Mesothelial cell of epicardium (in vitro differentiated cells): ENCODE measurements at regions not wholly inside any gene's neighbourhood (a gene's known extent, or its start where the extent isn't known, plus 50 kb on each side); places are given as distances from the start of the nearest gene placed in this dataset.

ENCODE experiments used
- DNase-seq, 2 experiments: peaks; one replicate each; pipeline ENCODE4 v3.0.0; 2021; ENCODE audit warnings: low spot score in 2 of 2; ENCODE audit not compliant: unreplicated experiment in 2 of 2
- H3K27ac Mint-ChIP-seq: 2 replicates; pipeline ENCODE4 v1.8.0; 2021; ENCODE audit warnings: mixed read lengths
- H3K27me3 Mint-ChIP-seq: 2 replicates; pipeline ENCODE4 v1.8.0; 2021; ENCODE audit warnings: low read depth, mixed read lengths
- H3K36me3 Mint-ChIP-seq: 2 replicates; pipeline ENCODE4 v1.8.0; 2021; ENCODE audit warnings: mixed read lengths
- H3K4me1 Mint-ChIP-seq: 2 replicates; pipeline ENCODE4 v1.8.0; 2021; ENCODE audit warnings: mixed read lengths
- H3K4me3 Mint-ChIP-seq: 2 replicates; pipeline ENCODE4 v1.8.0; 2021; ENCODE audit warnings: mild to moderate bottlenecking, moderate library complexity, mixed read lengths
- H3K9me3 Mint-ChIP-seq: 2 replicates; pipeline ENCODE4 v1.8.0; 2021; ENCODE audit warnings: mixed read lengths
- CTCF ChIP-seq: fragments of 200-600 bp; sonication (generic); IDR thresholded peaks from one replicate; pipeline ENCODE4 v1.5.0; 2021; ENCODE audit warnings: antibody characterized with exemption; ENCODE audit not compliant: unreplicated experiment

- Mint-ChIP-seq H3K36me3 (no peaks in the 10 kb centered on the region), H3K4me3 (no peak overlapping the region), H3K4me1 (peaks cover 44% of the 10 kb centered on the region), H3K27me3 (peaks cover 20% of the 10 kb centered on the region), H3K9me3 (no peaks in the 10 kb centered on the region), H3K27ac (peak overlapping the region; percentile 77)
- no peak for TF ChIP-seq CTCF
- DNase-seq: no peak
These were observed 72.9 kb upstream of the SHB start for GRCh38 chr9:38141746-38142591.

GRCh38 chr9:38138276-38138675 lies 69.2 kb upstream of the SHB start:
- Mint-ChIP-seq H3K36me3 (no peaks in the 10 kb centered on the region), H3K4me1 (peaks cover 33% of the 10 kb centered on the region), H3K27ac (no peak overlapping the region), H3K27me3 (peaks cover 20% of the 10 kb centered on the region), H3K4me3 (no peak overlapping the region), H3K9me3 (no peaks in the 10 kb centered on the region)
- TF ChIP-seq CTCF: no peak
- no peak for DNase-seq

GRCh38 chr9:38137342-38137741 lies 68.3 kb upstream of the SHB start:
- Mint-ChIP-seq H3K27me3 (peaks cover 20% of the 10 kb centered on the region), H3K9me3 (no peaks in the 10 kb centered on the region), H3K4me3 (no peak overlapping the region), H3K36me3 (no peaks in the 10 kb centered on the region), H3K27ac (no peak overlapping the region), H3K4me1 (peaks cover 27% of the 10 kb centered on the region)
- no peak for TF ChIP-seq CTCF
- DNase-seq: no peak

- Mint-ChIP-seq H3K36me3 (no peaks in the 10 kb centered on the region), H3K27ac (no peak overlapping the region), H3K27me3 (peaks cover 16% of the 10 kb centered on the region), H3K4me1 (peaks cover 18% of the 10 kb centered on the region), H3K4me3 (no peak overlapping the region), H3K9me3 (no peaks in the 10 kb centered on the region)
- no peak for DNase-seq
- TF ChIP-seq CTCF: no peak
These were observed 67.4 kb upstream of the SHB start for GRCh38 chr9:38136386-38136785.

- TF ChIP-seq CTCF: no peak
- H3K27me3 Mint-ChIP-seq: peaks cover 4% of the 10 kb centered on the region
- H3K27ac Mint-ChIP-seq: no peak overlapping the region
- no peak for DNase-seq
- no peaks in the 10 kb centered on the region for H3K36me3 Mint-ChIP-seq
- H3K4me3 Mint-ChIP-seq: no peak overlapping the region
- H3K9me3 Mint-ChIP-seq: no peaks in the 10 kb centered on the region
- peaks cover 11% of the 10 kb centered on the region for H3K4me1 Mint-ChIP-seq
These were observed 65.7 kb upstream of the SHB start for GRCh38 chr9:38134611-38135237.
